Natural killer cell (primary cell): ENCODE measurements at regions not wholly inside any gene's neighbourhood (a gene's known extent, or its start where the extent isn't known, plus 50 kb on each side); places are given as distances from the start of the nearest gene placed in this dataset.

Experiments used
- ATAC-seq, 3 donors: fragments of 150-1000 bp in 2 of 3; fragments of 200-7000 bp in 1 of 3; cut with Tn5 transposase; 1 replicate in 1 of 3; 2 replicates in 2 of 3; pipeline ENCODE4 v1.10.0; 2021; ENCODE audit warnings: mild to moderate bottlenecking in 2 of 3, moderate library complexity in 2 of 3
- DNase-seq, 2 donors: peaks; one replicate each; pipeline versions ENCODE4 v3.0.0 to v3.0.0-alpha.2; 2013 to 2021; ENCODE audit warnings: mixed read lengths in 1 of 2
- H3K27ac ChIP-seq: one replicate; pipeline ENCODE4 v1.5.1; 2013; ENCODE audit warnings: mild to moderate bottlenecking, low read length
- H3K27me3 ChIP-seq: one replicate; pipeline ENCODE4 v1.6.1; 2013; ENCODE audit warnings: low read length; ENCODE audit not compliant: control insufficient read depth, insufficient read depth
- H3K36me3 ChIP-seq: one replicate; pipeline ENCODE4 v1.6.1; 2013; ENCODE audit warnings: low read length; ENCODE audit not compliant: control insufficient read depth, insufficient read depth
- H3K4me1 ChIP-seq: one replicate; pipeline ENCODE4 v1.6.1; 2013; ENCODE audit warnings: low read length; ENCODE audit not compliant: control insufficient read depth, insufficient read depth
- H3K4me3 ChIP-seq: one replicate; pipeline ENCODE4 v1.5.1; 2013; ENCODE audit warnings: low read length
- H3K9me3 ChIP-seq: one replicate; pipeline ENCODE4 v1.6.1; 2013; ENCODE audit warnings: low read length; ENCODE audit not compliant: control insufficient read depth, insufficient read depth
- H3K27ac Mint-ChIP-seq, 2 donors: one replicate each; pipeline ENCODE4 v1.8.0; 2022; ENCODE audit warnings: mild to moderate bottlenecking in 2 of 2, mixed read lengths in 2 of 2, moderate library complexity in 1 of 2
- H3K27me3 Mint-ChIP-seq, 2 donors: one replicate each; pipeline ENCODE4 v1.8.0; 2022; ENCODE audit warnings: low read depth in 2 of 2, mixed read lengths in 2 of 2
- H3K36me3 Mint-ChIP-seq: one replicate; pipeline ENCODE4 v1.8.0; 2022; ENCODE audit warnings: mixed read lengths
- H3K4me1 Mint-ChIP-seq, 2 donors: one replicate each; pipeline ENCODE4 v1.8.0; 2022; ENCODE audit warnings: mixed read lengths in 2 of 2
- H3K4me3 Mint-ChIP-seq: one replicate; pipeline ENCODE4 v1.8.0; 2022; ENCODE audit warnings: mild to moderate bottlenecking, moderate library complexity, mixed read lengths
- H3K9me3 Mint-ChIP-seq, 2 donors: one replicate each; pipeline ENCODE4 v1.8.0; 2022; ENCODE audit warnings: mixed read lengths in 2 of 2
- CTCF ChIP-seq: fragments of 200-600 bp; IDR thresholded peaks from one replicate; pipeline ENCODE4 v1.8.0; 2022; ENCODE audit warnings: antibody characterized with exemption
- WGBS: methylation state at CpG from one replicate; pipeline ENCODE4 v1.1.7; 2013; ENCODE audit warnings: missing lambda C conversion rate; ENCODE audit not compliant: insufficient coverage; 5-methylcytosine and 5-hydroxymethylcytosine counted together
- intact Hi-C: fragments of 100-400 bp; cut with micrococcal nuclease; formaldehyde crosslinking; loops from one replicate; pipeline ENCODE4 v1.14.2; 2022

- Mint-ChIP-seq H3K9me3 (no peaks in the 10 kb centered on the region), H3K36me3 (no peaks in the 10 kb centered on the region), H3K4me3 (no peak overlapping the region), H3K4me1 (peaks cover 0 to 5% of the 10 kb centered on the region in 2 donors), H3K27ac (no peak overlapping the region), H3K27me3 (peaks cover 7 to 9% of the 10 kb centered on the region in 2 donors)
- intact Hi-C loops: loop anchor here (10.0 kb wide), 1 partner anchor 385 kb away; no protein-coding TSS in a partner anchor
- no peak overlapping the region for H3K27ac ChIP-seq
- H3K27me3 ChIP-seq: peaks cover 2% of the 10 kb centered on the region
- DNase-seq: peak; percentile 27 to 66
- no peaks in the 10 kb centered on the region for H3K36me3 ChIP-seq
- peak in 2 of 3 donors; percentile 49 to 59 for ATAC-seq
- no peak overlapping the region for H3K4me3 ChIP-seq
- H3K4me1 ChIP-seq: no peaks in the 10 kb centered on the region
- 34% methylated on average over 8 of the region's 8 CpGs for WGBS
- TF ChIP-seq CTCF: peak; percentile 77
- no peaks in the 10 kb centered on the region for H3K9me3 ChIP-seq
Observed at GRCh38 chr2:121080013-121080772, 204.8 kb downstream of the TFCP2L1 start.

- Histone ChIP-seq H3K9me3 (no peaks in the 10 kb centered on the region), H3K27me3 (no peaks in the 10 kb centered on the region), H3K36me3 (no peaks in the 10 kb centered on the region), H3K4me3 (no peak overlapping the region), H3K4me1 (no peaks in the 10 kb centered on the region), H3K27ac (no peak overlapping the region)
- Mint-ChIP-seq H3K27ac (no peak overlapping the region), H3K36me3 (no peaks in the 10 kb centered on the region), H3K27me3 (peaks cover 4 to 7% of the 10 kb centered on the region in 2 donors), H3K4me3 (no peak overlapping the region), H3K4me1 (peaks cover 0 to 5% of the 10 kb centered on the region in 2 donors), H3K9me3 (no peaks in the 10 kb centered on the region)
- intact Hi-C loops: loop anchor here (10.0 kb wide), 1 partner anchor 387 kb away; no protein-coding TSS in a partner anchor
- 88% methylated on average over 8 of the region's 8 CpGs for WGBS
- DNase-seq: no peak
- ATAC-seq: no peak
- no peak for TF ChIP-seq CTCF
Observed at GRCh38 chr2:121081701-121082100, 203.3 kb downstream of the TFCP2L1 start.

- no peak for ATAC-seq
- no peaks in the 10 kb centered on the region for H3K9me3 Mint-ChIP-seq
- Histone ChIP-seq H3K36me3 (no peaks in the 10 kb centered on the region), H3K27me3 (no peaks in the 10 kb centered on the region), H3K4me1 (no peaks in the 10 kb centered on the region), H3K27ac (no peak overlapping the region), H3K9me3 (no peaks in the 10 kb centered on the region), H3K4me3 (no peak overlapping the region)
- 85% methylated on average over 1 of the region's 1 CpG for WGBS
- H3K27ac Mint-ChIP-seq: no peak overlapping the region
- H3K4me3 Mint-ChIP-seq: no peak overlapping the region
- TF ChIP-seq CTCF: no peak
- DNase-seq: no peak
- peaks cover 4 to 7% of the 10 kb centered on the region in 2 donors for H3K27me3 Mint-ChIP-seq
- peaks cover 0 to 5% of the 10 kb centered on the region in 2 donors for H3K4me1 Mint-ChIP-seq
- no peaks in the 10 kb centered on the region for H3K36me3 Mint-ChIP-seq
- intact Hi-C loops: loop anchor here (10.0 kb wide), 1 partner anchor 387 kb away; no protein-coding TSS in a partner anchor
Observed at GRCh38 chr2:121082191-121082590, 202.8 kb downstream of the TFCP2L1 start.
